Glomerular visceral epithelial cell (primary cell): ENCODE measurements at regions not wholly inside any gene's neighbourhood (a gene's known extent, or its start where the extent isn't known, plus 50 kb on each side); places are given as distances from the start of the nearest gene placed in this dataset.
A peak's percentile ranks its signal among the peaks of the same experiment; 100 is the strongest.

Experiments
- DNase-seq: peaks from one replicate; pipeline ENCODE4 v3.0.0-alpha.2; 2016; ENCODE audit errors: extremely low spot score

- DNase-seq: no peak
Measured at GRCh38 chr10:3016016-3016415, 51.3 kb upstream of the PFKP start.

GRCh38 chr10:3014968-3015367, 52.4 kb upstream of the PFKP start:
- DNase-seq: no peak

GRCh38 chr10:3012223-3012622, 55.1 kb upstream of the PFKP start:
- DNase-seq: no peak

GRCh38 chr10:3010816-3011460, 56.4 kb upstream of the PFKP start:
- peak; percentile 41 for DNase-seq

- DNase-seq: no peak
Measured at GRCh38 chr10:3010334-3010733, 57.0 kb upstream of the PFKP start.

- DNase-seq: no peak
Measured at GRCh38 chr10:3009341-3009740, 58.0 kb upstream of the PFKP start.

- DNase-seq: no peak
Measured at GRCh38 chr10:3008518-3009195, 58.7 kb upstream of the PFKP start.

- no peak for DNase-seq
Measured at GRCh38 chr10:3006607-3007006, 60.7 kb upstream of the PFKP start.

- DNase-seq: no peak
Measured at GRCh38 chr10:3006093-3006492, 61.3 kb upstream of the PFKP start.

GRCh38 chr10:3002304-3002703, 65.0 kb upstream of the PFKP start:
- no peak for DNase-seq

GRCh38 chr10:3000048-3000447, 67.3 kb upstream of the PFKP start:
- no peak for DNase-seq

- peak; percentile 66 for DNase-seq
Measured at GRCh38 chr10:2994221-2994961, 73.0 kb upstream of the PFKP start.

- no peak for DNase-seq
Measured at GRCh38 chr10:2993636-2994035, 73.7 kb upstream of the PFKP start.

- DNase-seq: peak; percentile 68
Measured at GRCh38 chr10:2992401-2993198, 74.7 kb upstream of the PFKP start.

GRCh38 chr10:2990764-2991163, 76.6 kb upstream of the PFKP start:
- DNase-seq: no peak

GRCh38 chr10:2989292-2989947, 77.9 kb upstream of the PFKP start:
- DNase-seq: no peak

- no peak for DNase-seq
Measured at GRCh38 chr10:2987185-2987768, 80.1 kb upstream of the PFKP start.

GRCh38 chr10:2986391-2986801, 81.0 kb upstream of the PFKP start:
- no peak for DNase-seq

GRCh38 chr10:2985729-2986232, 81.6 kb upstream of the PFKP start:
- DNase-seq: peak; percentile 81

- no peak for DNase-seq
Measured at GRCh38 chr10:2984682-2985081, 82.7 kb upstream of the PFKP start.

- no peak for DNase-seq
Measured at GRCh38 chr10:2982146-2982545, 85.2 kb upstream of the PFKP start.
